GM12892 (cell line): ENCODE measurements at regions not wholly inside any gene's neighbourhood (a gene's known extent, or its start where the extent isn't known, plus 50 kb on each side); places are given as distances from the start of the nearest gene placed in this dataset.

ENCODE experiments used
- POLR2A ChIP-seq: IDR thresholded peaks from 2 replicates; pipeline ENCODE4 v1.6.1; 2011; ENCODE audit warnings: low read depth, low read length, control low read depth
- POLR2AphosphoS5 ChIP-seq: IDR thresholded peaks from 2 replicates; pipeline ENCODE4 v1.6.1; 2011; ENCODE audit warnings: low read depth, low read length, control low read depth

GRCh38 chr21:36236052-36236730 lies 79.6 kb downstream of the DOP1B start:
- TF ChIP-seq POLR2AphosphoS5, result no peak
- TF ChIP-seq POLR2A, result no peak
